Ovary (tissue), 7 donors: ENCODE measurements at regions not wholly inside any gene's neighbourhood (a gene's known extent, or its start where the extent isn't known, plus 50 kb on each side); places are given as distances from the start of the nearest gene placed in this dataset.

Experiments used
- DNase-seq, 5 donors: peaks; one replicate each; pipeline ENCODE4 v3.0.0-alpha.2; 2019 to 2020
- H3K27ac ChIP-seq, 2 donors: fragments of 200-600 bp; one replicate each; pipeline versions ENCODE4 v1.5.1 to v1.8.0; 2019 to 2022
- H3K27me3 ChIP-seq: fragments of 200-600 bp; one replicate; pipeline ENCODE4 v1.8.0; 2022
- H3K36me3 ChIP-seq: fragments of 200-600 bp; sonication (generic); one replicate; pipeline ENCODE4 v1.5.1; 2019
- H3K4me1 ChIP-seq: one replicate; pipeline ENCODE4 v1.8.1; 2013; ENCODE audit warnings: mild to moderate bottlenecking, moderate library complexity; ENCODE audit not compliant: insufficient read depth
- H3K4me3 ChIP-seq: fragments of 200-600 bp; sonication (generic); one replicate; pipeline ENCODE4 v1.5.1; 2017
- H3K9me3 ChIP-seq, 2 donors: fragments of 200-600 bp in 1 of 2; sonication (generic) in 1 of 2; one replicate each; pipeline versions ENCODE4 v1.5.1 to v1.8.1; 2013 to 2019; ENCODE audit warnings: mild to moderate bottlenecking in 1 of 2, moderate library complexity in 1 of 2
- CTCF ChIP-seq, 3 donors: fragments of 450-650 bp in 2 of 3; fragments of 200-600 bp in 1 of 3; IDR thresholded peaks; one replicate each; pipeline versions ENCODE4 v1.5.1 to v1.8.0; 2016 to 2022; ENCODE audit warnings: antibody characterized with exemption in 3 of 3, mild to moderate bottlenecking in 1 of 3
- EP300 ChIP-seq: sonication (generic); formaldehyde crosslinking; IDR thresholded peaks from one replicate; pipeline ENCODE4 v1.6.1; 2017; ENCODE audit warnings: antibody characterized with exemption
- POLR2A ChIP-seq: fragments of 450-650 bp; IDR thresholded peaks from one replicate; pipeline ENCODE4 v1.6.1; 2017; ENCODE audit warnings: antibody characterized with exemption, mild to moderate bottlenecking, moderate library complexity
- WGBS, 3 donors: extraction: QIAGEN DNeasy Blood & Tissue Kit in 1 of 3; methylation state at CpG; one replicate each; pipeline versions ENCODE4 v1.1.5 to v1.1.7; 2013 to 2017; 5-methylcytosine and 5-hydroxymethylcytosine counted together
- intact Hi-C, 4 donors: fragments of 100-400 bp; cut with DNase I; formaldehyde crosslinking; loops; one replicate each; pipeline versions ENCODE4 v1.11.0 to v1.15.1; 2022 to 2023
- donor health status: DM: no; HTN: no; CAD: no; lungs with moderate emphysema.
- donor health status: DM: no; HTN: no; CAD: no.
- donor health status: Bipolar disorder and iron deficiency.
- donor health status: DM: no; HTN: no; CAD: no.
- donor health status: DM: yes; HTN: yes; CAD: no.

- Histone ChIP-seq H3K4me1 (no peaks in the 10 kb centered on the region), H3K27me3 (no peaks in the 10 kb centered on the region), H3K27ac (no peak overlapping the region), H3K9me3 (no peaks in the 10 kb centered on the region), H3K4me3 (no peak overlapping the region), H3K36me3 (no peaks in the 10 kb centered on the region)
- intact Hi-C loops = no loop called here
- TF ChIP-seq CTCF (IDR thresholded peaks at IDR 0.05) = no peak
- TF ChIP-seq EP300 = no peak
- TF ChIP-seq POLR2A = no peak
- no peak for DNase-seq
- 84 to 87% (median 84%) methylated on average over 2 of the region's 2 CpGs for WGBS, 3 donors
These were observed 650.6 kb downstream of the PCDH18 start for GRCh38 chr4:136881666-136882065.

- no peak for DNase-seq
- TF ChIP-seq POLR2A = no peak
- no peak for TF ChIP-seq EP300
- TF ChIP-seq CTCF (IDR thresholded peaks at IDR 0.05) = no peak
These were observed 658.7 kb downstream of the PCDH18 start for GRCh38 chr4:136873555-136873954.

GRCh38 chr4:136867465-136867864, 664.8 kb downstream of the PCDH18 start:
- DNase-seq = no peak
- WGBS, 3 donors = 90 to 93% (median 92%) methylated on average over 10 of the region's 10 CpGs
- TF ChIP-seq POLR2A (no peak), CTCF (IDR thresholded peaks at IDR 0.05) (no peak), EP300 (no peak)
- no peak overlapping the region for H3K27ac ChIP-seq
- H3K4me3 ChIP-seq = no peak overlapping the region
- intact Hi-C loops = no loop called here
- no peaks in the 10 kb centered on the region for H3K9me3 ChIP-seq
- H3K4me1 ChIP-seq = no peaks in the 10 kb centered on the region
- no peaks in the 10 kb centered on the region for H3K27me3 ChIP-seq
- H3K36me3 ChIP-seq = no peaks in the 10 kb centered on the region

More at GRCh38 chr4:136873555-136873954, 658.7 kb downstream of the PCDH18 start:
- no peaks in the 10 kb centered on the region for H3K9me3 ChIP-seq
- H3K27ac ChIP-seq = no peak overlapping the region
- H3K27me3 ChIP-seq = no peaks in the 10 kb centered on the region
- intact Hi-C loops = no loop called here
- no peaks in the 10 kb centered on the region for H3K36me3 ChIP-seq
- H3K4me1 ChIP-seq = no peaks in the 10 kb centered on the region
- 63 to 73% (median 65%) methylated on average over 1 of the region's 1 CpG for WGBS, 3 donors
- no peak overlapping the region for H3K4me3 ChIP-seq

- no peak for DNase-seq
- Histone ChIP-seq H3K4me3 (no peak overlapping the region), H3K36me3 (no peaks in the 10 kb centered on the region), H3K27ac (no peak overlapping the region), H3K27me3 (no peaks in the 10 kb centered on the region), H3K9me3 (no peaks in the 10 kb centered on the region), H3K4me1 (no peaks in the 10 kb centered on the region)
- WGBS, 3 donors = 48 to 63% (median 51%) methylated on average over 2 of the region's 2 CpGs
- intact Hi-C loops = no loop called here
- TF ChIP-seq EP300 = no peak
- no peak for TF ChIP-seq POLR2A
- no peak for TF ChIP-seq CTCF (IDR thresholded peaks at IDR 0.05)
These were observed 666.8 kb downstream of the PCDH18 start for GRCh38 chr4:136865526-136865925.
